Panc1 (cell line): ENCODE measurements at regions not wholly inside any gene's neighbourhood (a gene's known extent, or its start where the extent isn't known, plus 50 kb on each side); places are given as distances from the start of the nearest gene placed in this dataset.
"Not testable (repeated sequence)": the region's sequence is repeated elsewhere in the genome, so short reads cannot be mapped to it uniquely, and the experiment has no call there.

Experiments used
- CTCF ChIP-seq: fragments of 450-650 bp; IDR thresholded peaks from 2 replicates; pipeline ENCODE4 v1.5.1; 2017; ENCODE audit warnings: mild to moderate bottlenecking
- POLR2AphosphoS5 ChIP-seq: IDR thresholded peaks from 2 replicates; pipeline ENCODE4 v1.6.1; 2012; ENCODE audit warnings: mild to moderate bottlenecking, low read depth, low read length, moderate library complexity

- not testable (repeated sequence) for TF ChIP-seq CTCF, POLR2AphosphoS5
Measured at GRCh38 chr1:83315446-83315845, 683.5 kb downstream of the TTLL7 start.
